Erythroblast (primary cell): ENCODE measurements at regions not wholly inside any gene's neighbourhood (a gene's known extent, or its start where the extent isn't known, plus 50 kb on each side); places are given as distances from the start of the nearest gene placed in this dataset.
"Not testable (repeated sequence)": the region's sequence is repeated elsewhere in the genome, so short reads cannot be mapped to it uniquely, and the experiment has no call there.

Experiments used
- DNase-seq, 2 experiments: peaks; one replicate each; lab custom pipeline; 2025; lab: John Stamatoyannopoulos, UW
- GATA1 ChIP-seq: IDR thresholded peaks from 2 replicates; pipeline ENCODE4 v1.6.1; 2011; ENCODE audit warnings: low read depth, mild to moderate bottlenecking, control low read depth, low read length, moderate library complexity
- POLR2A ChIP-seq: IDR thresholded peaks from 2 replicates; pipeline ENCODE4 v1.6.1; 2011; ENCODE audit warnings: mild to moderate bottlenecking, low read length

DNA sequence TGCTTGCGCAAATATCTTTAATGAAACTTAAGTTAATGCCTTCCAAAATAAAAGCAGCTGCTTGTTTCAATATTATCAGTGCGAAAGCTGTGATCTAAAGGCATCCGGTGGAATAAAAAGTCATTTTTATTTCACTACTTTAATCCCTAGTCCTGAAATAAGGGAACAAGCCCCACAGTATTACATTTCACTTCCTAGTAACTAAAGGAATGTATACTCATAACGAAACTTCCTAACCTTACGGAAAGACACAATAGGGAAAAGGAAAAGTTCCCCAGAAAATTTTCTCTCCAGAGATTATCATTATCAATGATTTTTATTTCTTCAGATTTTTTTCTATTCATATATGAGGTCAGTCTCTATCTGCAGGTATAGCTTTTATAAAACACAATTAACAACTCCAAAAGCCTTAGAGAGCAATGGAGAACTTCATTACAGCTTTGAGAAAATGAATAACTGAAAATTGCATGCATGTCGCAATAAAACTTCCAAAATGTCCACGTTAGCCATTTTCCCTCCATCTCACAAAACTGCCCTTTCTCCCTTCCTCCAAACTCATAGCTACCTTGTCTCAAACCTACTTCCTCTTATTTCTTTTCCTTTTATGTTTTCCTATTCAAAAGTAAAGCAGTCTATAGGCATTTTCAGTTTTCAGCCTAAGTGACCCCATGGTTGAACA lies 154.3 kb upstream of the MED13 start:
- DNase-seq: no peak
- TF ChIP-seq POLR2A (no peak), GATA1 (no peak)

DNA sequence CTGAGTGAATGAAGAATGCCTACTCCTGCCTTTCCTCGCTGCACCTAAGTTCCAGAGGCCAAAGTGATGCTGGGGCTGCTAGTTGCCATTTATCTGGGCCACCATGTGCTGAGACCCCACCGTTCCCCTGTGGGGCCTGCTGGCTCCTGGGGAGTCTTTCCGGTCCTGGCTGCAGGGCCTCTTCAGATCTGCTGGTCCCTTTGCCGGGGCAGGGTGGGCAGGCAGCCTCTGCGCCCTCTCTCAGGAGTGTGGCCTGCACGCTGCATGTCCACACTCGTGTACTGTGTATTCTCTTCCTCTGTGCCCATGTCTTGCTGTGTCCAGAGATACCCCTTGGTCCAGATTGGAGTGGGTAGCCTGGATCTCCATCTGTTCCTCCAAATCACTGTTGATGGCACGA lies 151.8 kb upstream of the MED13 start:
- TF ChIP-seq GATA1 (no peak), POLR2A (no peak)

GRCh38 chr17:62215891-62216290 lies 150.8 kb upstream of the MED13 start:
- not testable (repeated sequence) for DNase-seq

More for the DNA sequence above, 151.8 kb upstream of the MED13 start:
- DNase-seq: no peak

DNA sequence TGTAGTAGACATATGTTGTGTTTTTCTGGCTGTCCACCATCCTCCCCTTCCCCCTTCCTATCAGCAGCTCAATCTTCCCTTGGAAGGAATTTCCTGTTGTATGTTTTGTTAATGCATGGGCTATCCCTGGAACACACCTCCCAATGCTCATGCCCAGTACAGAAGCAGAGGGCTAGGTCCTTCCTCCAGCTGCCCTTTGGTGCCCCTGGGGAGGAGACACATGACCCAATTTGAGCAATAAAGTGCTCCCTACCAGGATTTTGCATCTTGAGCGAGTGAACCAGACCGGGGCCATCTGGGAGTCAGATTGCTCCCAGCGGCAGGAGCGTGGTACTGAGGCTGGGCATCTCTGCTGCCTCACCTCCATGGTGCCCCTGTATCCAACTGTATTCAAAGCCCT lies 141.5 kb upstream of the MED13 start:
- DNase-seq: no peak
- TF ChIP-seq GATA1 (no peak), POLR2A (no peak)

DNA sequence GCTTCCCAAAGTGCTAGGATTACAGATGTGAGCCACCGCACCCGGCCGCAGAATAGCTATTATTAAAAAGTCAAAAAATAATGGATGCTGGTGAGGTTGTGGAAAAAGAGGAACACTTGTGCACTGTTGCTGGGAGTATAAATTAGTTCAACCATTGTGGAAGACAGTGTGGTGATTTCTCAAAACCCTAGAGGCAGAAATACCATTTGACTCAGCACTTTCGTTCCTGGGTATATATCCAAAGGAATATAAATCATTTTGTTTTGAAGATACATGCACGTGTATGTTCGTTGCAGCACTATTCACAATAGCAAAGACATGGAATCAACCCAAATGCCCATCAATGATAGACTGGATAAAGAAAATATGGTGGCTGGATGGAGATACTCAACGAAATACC lies 132.1 kb upstream of the MED13 start:
- DNase-seq: not testable (repeated sequence)

DNA sequence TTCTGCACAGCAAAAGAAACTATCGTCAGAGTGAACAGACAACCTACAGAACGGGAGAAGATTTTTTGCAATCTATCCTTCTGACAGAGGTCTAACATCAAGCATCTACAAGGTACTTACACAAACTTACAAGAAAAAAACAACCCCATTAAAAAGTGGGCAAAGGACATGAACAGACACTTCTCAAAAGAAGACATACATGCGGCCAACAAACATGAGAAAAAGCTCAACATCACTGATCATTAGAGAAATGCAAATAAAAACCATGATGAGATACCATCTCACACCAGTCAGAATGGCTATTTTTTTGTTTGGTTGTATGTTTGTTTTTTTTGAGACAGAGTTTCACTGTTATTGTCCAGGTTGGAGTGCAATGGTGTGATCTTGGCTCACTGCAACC lies 131.5 kb upstream of the MED13 start:
- DNase-seq: not testable (repeated sequence)

DNA sequence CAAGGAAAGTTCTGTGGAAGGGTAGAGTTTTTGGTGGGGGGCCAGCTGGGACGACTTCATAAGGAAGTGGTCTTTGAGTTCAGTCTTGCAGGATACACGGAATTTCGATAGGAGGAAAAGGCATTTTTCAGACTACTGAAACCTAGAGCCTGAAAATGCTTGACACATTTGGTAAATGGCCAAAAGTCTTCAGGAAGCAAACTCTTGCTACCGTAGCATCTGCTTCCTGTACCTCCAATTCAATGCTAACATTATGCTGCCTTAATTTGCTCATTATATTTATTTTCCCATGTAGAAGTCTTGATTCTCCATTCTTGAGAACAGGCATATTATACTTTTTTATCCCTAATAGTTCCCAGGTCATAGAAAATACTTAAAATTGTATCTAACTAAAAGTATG lies 129.3 kb upstream of the MED13 start:
- DNase-seq: no peak
- TF ChIP-seq GATA1 (no peak), POLR2A (no peak)

DNA sequence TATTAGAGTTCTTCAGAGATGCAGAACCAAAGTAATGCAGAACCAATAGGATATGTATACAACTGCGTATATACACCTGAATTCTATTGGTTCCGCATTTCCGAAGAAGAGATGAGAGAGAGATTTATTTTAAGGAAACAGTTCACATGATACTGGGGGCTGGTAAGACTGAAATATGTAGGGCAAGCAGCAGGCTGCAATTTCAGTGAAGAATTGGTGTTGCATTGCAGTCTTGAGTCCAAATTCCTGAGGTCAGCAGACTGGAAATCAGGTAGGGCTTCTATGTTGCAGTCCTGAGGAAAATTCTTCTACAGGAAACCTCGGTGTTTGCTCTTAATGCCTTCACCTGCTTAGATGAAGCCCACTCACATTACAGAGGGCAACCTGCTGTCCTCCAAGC lies 128.2 kb upstream of the MED13 start:
- DNase-seq: no peak
- no peak for TF ChIP-seq GATA1

- no peak for DNase-seq
- TF ChIP-seq POLR2A: no peak
- TF ChIP-seq GATA1: no peak
Measured at GRCh38 chr17:62191390-62192361, 126.6 kb upstream of the MED13 start.

DNA sequence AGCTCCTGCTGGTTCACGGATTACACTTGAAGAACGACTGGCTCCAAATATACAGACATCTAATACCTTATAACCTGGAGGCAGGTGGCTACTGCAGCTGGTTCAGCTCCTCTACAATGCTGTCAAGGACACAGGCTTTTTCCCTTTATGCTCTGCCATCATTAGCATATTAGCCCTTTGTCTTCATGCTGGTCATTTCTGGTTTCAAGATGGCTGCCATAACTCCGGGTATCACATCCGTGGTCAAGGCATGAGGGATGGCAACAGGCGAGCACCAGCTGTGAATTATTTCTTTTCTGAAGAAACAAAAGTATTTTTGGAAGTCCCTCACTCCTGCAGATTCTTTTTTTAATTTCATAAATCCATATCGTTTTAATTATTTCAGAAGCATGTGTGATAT lies 124.3 kb upstream of the MED13 start:
- TF ChIP-seq POLR2A (no peak), GATA1 (no peak)
- DNase-seq: no peak

- DNase-seq: no peak
- TF ChIP-seq GATA1 (no peak), POLR2A (no peak)
Measured at GRCh38 chr17:62188713-62189112, 123.6 kb upstream of the MED13 start.

DNA sequence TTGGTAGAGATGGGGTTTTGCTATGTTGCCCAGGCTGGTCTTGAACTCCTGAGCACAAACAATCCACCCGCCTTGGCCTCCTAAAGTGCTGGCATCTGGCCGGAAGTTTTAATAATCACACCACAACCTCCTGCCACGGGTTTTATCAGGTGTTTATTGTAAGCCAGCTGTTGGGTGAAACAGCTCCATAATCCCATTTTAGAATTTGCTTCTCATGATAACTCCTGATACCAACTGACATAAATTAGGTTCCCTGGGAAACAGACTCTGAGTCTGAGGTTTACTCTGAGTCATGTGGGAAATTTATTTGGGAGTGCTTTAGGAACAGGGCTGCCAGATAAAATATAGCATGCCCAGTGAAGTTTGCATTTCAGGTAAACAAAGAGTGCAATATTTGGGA lies 122.6 kb upstream of the MED13 start:
- TF ChIP-seq POLR2A (no peak), GATA1 (no peak)

GRCh38 chr17:62186841-62187240 lies 121.8 kb upstream of the MED13 start:
- no peak for DNase-seq
- TF ChIP-seq GATA1 (no peak), POLR2A (no peak)

More for the DNA sequence above, 122.6 kb upstream of the MED13 start:
- DNase-seq: no peak

GRCh38 chr17:62180772-62181171 lies 115.7 kb upstream of the MED13 start:
- no peak for TF ChIP-seq GATA1
- TF ChIP-seq POLR2A: no peak
- no peak for DNase-seq

DNA sequence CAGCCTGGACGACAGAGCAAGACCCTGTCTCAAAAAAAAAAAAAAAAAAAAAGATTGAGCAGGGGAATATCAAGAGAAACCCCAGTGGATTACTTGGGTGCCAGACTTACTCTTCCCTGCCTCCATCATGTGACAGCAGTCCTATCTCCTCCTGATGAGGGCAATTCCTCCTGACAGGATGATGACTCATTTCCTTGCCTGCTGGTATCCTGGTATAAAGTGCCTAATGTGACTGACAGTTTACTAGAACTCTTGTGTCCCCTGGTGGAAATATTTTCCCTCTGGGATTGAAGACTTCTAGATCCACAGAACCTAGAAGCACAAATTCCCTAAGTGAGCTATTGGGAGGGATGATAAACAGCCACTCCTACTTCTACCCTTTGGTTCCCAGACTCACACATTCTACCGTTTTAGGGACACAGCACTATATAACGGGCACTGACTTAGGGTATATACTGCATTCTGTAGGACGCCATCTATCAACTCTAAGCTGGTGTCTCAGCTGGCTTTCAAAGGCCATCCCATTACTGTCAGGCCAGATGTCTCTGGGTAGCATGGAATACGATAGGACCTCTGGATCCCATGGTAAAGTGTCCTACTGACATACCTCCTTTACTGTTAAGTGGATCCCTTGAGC lies 114.6 kb upstream of the MED13 start:
- DNase-seq: peak in 1 of 2 experiments; percentile 34
- TF ChIP-seq POLR2A (no peak), GATA1 (no peak)
